ENCODE measurements at regions not wholly inside any gene's neighbourhood (a gene's known extent, or its start where the extent isn't known, plus 50 kb on each side); places are given as distances from the start of the nearest gene placed in this dataset.

GRCh38 chr22:27650572-27650971 lies 151.0 kb downstream of the MN1 start:
- FAIRE-seq: no peak
- no peak for TF ChIP-seq CTCF (IDR thresholded peaks at IDR 0.05; ENCODE audit: insufficient read depth, missing control alignments)

GRCh38 chr22:27650985-27651384 lies 150.6 kb downstream of the MN1 start:
- no peak for TF ChIP-seq CTCF (IDR thresholded peaks at IDR 0.05; ENCODE audit: insufficient read depth, missing control alignments)
- FAIRE-seq (no peak), DNase-seq (ENCODE audit: insufficient read length, low spot score) (no peak)

More at GRCh38 chr22:27650572-27650971, 151.0 kb downstream of the MN1 start:
- no peak for DNase-seq (ENCODE audit: insufficient read length, low spot score)

GRCh38 chr22:27651486-27651885 lies 150.1 kb downstream of the MN1 start:
- FAIRE-seq (no peak), DNase-seq (ENCODE audit: insufficient read length, low spot score) (no peak)
- TF ChIP-seq CTCF (IDR thresholded peaks at IDR 0.05; ENCODE audit: insufficient read depth, missing control alignments): no peak

GRCh38 chr22:27654546-27655445 lies 146.8 kb downstream of the MN1 start:
- TF ChIP-seq CTCF (IDR thresholded peaks at IDR 0.05; ENCODE audit: insufficient read depth, missing control alignments): no peak
- no peak for DNase-seq (ENCODE audit: insufficient read length, low spot score)
- no peak for FAIRE-seq

GRCh38 chr22:27655582-27656185 lies 145.9 kb downstream of the MN1 start:
- TF ChIP-seq CTCF (IDR thresholded peaks at IDR 0.05; ENCODE audit: insufficient read depth, missing control alignments): no peak
- DNase-seq (ENCODE audit: insufficient read length, low spot score): no peak
- no peak for FAIRE-seq

- FAIRE-seq (no peak), DNase-seq (ENCODE audit: insufficient read length, low spot score) (no peak)
- TF ChIP-seq CTCF (IDR thresholded peaks at IDR 0.05; ENCODE audit: insufficient read depth, missing control alignments): no peak
These were observed 144.6 kb downstream of the MN1 start for GRCh38 chr22:27656970-27657369.

- FAIRE-seq (no peak), DNase-seq (ENCODE audit: insufficient read length, low spot score) (no peak)
- no peak for TF ChIP-seq CTCF (IDR thresholded peaks at IDR 0.05; ENCODE audit: insufficient read depth, missing control alignments)
These were observed 141.2 kb downstream of the MN1 start for GRCh38 chr22:27660306-27660705.

Data from D721Med (cell line).